ENCODE measurements at regions not wholly inside any gene's neighbourhood (a gene's known extent, or its start where the extent isn't known, plus 50 kb on each side); places are given as distances from the start of the nearest gene placed in this dataset.

GRCh38 chr6:26223228-26223627, 136.0 kb downstream of the HFE start:
- H3K9me3 Mint-ChIP-seq, result no peaks in the 10 kb centered on the region
- Histone ChIP-seq H3K23ac (ENCODE audit: insufficient read length, low read depth, low read length) (no peak overlapping the region), H4K8ac (replicated peaks; ENCODE audit: insufficient read length, low read depth, low read length) (no peak overlapping the region), H3K79me1 (ENCODE audit: insufficient read depth, low read depth, low read length, poor library complexity, severe bottlenecking) (no peaks in the 10 kb centered on the region), H3K27ac (ENCODE audit: insufficient read length, low read depth, low read length) (peak overlapping the region; percentile 98), H3K4me2 (ENCODE audit: insufficient read depth, insufficient read length, low read length) (peak overlapping the region; percentile 86), H2BK20ac (ENCODE audit: low read depth, low read length, poor library complexity, severe bottlenecking) (no peak overlapping the region), H2AK5ac (ENCODE audit: insufficient read length, low read length) (no peak overlapping the region), H4K20me1 (ENCODE audit: control insufficient read depth, insufficient read depth, insufficient read length) (no peaks in the 10 kb centered on the region), H3K9me3 (ENCODE audit: control insufficient read depth, low read depth, low read length) (no peaks in the 10 kb centered on the region), H4K91ac (ENCODE audit: insufficient read length, low read depth, low read length) (no peak overlapping the region), H3K4ac (ENCODE audit: low read depth, low read length) (no peak overlapping the region; the same call in 1 of the 2 replicates), H3K56ac (ENCODE audit: insufficient read length, low read depth, low read length) (peak overlapping the region; percentile 60), H2BK15ac (ENCODE audit: low read depth, low read length) (no peak overlapping the region), H3K14ac (ENCODE audit: insufficient read depth, low read length) (peak overlapping the region; percentile 90; the same call in 1 of the 2 replicates), H4K5ac (ENCODE audit: insufficient read length, low read depth, low read length) (no peak overlapping the region), H2BK5ac (ENCODE audit: insufficient read length, low read length) (peak overlapping the region; percentile 55), H3K27me3 (ENCODE audit: insufficient read depth, low read length) (no peaks in the 10 kb centered on the region), H3T11ph (ENCODE audit: low read length) (peak overlapping the region; percentile 95), H2BK12ac (ENCODE audit: insufficient read length, low read depth, low read length) (no peak overlapping the region), H3K18ac (ENCODE audit: insufficient read length, low read depth, low read length) (peak overlapping the region; percentile 94), H3K79me2 (ENCODE audit: insufficient read depth, low read length) (no peaks in the 10 kb centered on the region), H2AFZ (ENCODE audit: low read length) (no peak overlapping the region), H3K4me1 (ENCODE audit: insufficient read depth, low read length) (peaks cover 2% of the 10 kb centered on the region; the same call in 1 of the 2 replicates), H2BK120ac (ENCODE audit: low read depth, low read length, poor library complexity, severe bottlenecking) (peak overlapping the region; percentile 82), H3K23me2 (ENCODE audit: insufficient read length, low read depth, low read length, poor library complexity, severe bottlenecking) (peaks cover 10% of the 10 kb centered on the region), H3K9ac (ENCODE audit: extremely low read depth, insufficient read length, low read length) (peak overlapping the region; percentile 94)
- no peaks in the 10 kb centered on the region for H3K27me3 Mint-ChIP-seq (ENCODE audit: low read depth)
- TF ChIP-seq CTCF (conservative IDR thresholded peaks at IDR 0.05), result no peak
- H3K36me3 Mint-ChIP-seq (ENCODE audit: insufficient read depth in 1 of 3, low read depth in 3 of 3), result no peaks in the 10 kb centered on the region
- no CpG with 5 or more reads among the region's 7 CpGs for WGBS (ENCODE audit: extremely low coverage, insufficient read length, low lambda C conversion rate)
- peaks cover 30 to 53% of the 10 kb centered on the region in 2 experiments for H3K4me1 Mint-ChIP-seq
- H3K4me3 Mint-ChIP-seq, result no peak overlapping the region
- no peak overlapping the region for H3K27ac Mint-ChIP-seq
- DNase-seq, result no peak

Data from H9 (cell line).